HG03196 (cell line): ENCODE measurements at regions not wholly inside any gene's neighbourhood (a gene's known extent, or its start where the extent isn't known, plus 50 kb on each side); places are given as distances from the start of the nearest gene placed in this dataset.
"Not testable (repeated sequence)": the region's sequence is repeated elsewhere in the genome, so short reads cannot be mapped to it uniquely, and the experiment has no call there.

Experiments
- ATAC-seq: cut with Tn5 transposase; IDR thresholded peaks from one replicate; pipeline ENCODE4 v1.9.1; 2021; ENCODE audit not compliant: unreplicated experiment

DNA sequence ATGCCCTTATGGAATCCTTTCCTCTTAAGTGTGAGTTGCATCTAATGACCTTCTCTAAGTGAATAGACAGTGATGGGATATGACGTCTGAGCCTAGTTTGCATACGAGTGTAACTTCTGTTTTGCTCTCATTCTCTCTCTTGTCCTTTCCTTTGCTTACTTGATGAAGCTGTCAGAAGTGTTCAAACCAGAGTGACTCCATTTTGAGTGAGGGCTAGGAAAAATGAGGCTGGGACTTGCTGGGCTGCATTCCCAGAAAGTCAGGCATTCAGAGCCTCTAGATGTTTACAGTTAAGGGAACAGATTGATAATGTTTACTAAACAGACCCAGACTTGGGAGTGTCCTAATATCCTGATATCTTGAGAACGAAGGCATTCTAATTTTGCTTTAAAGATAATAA lies 311.2 kb upstream of the SOX4 start:
- ATAC-seq = not testable (repeated sequence)

DNA sequence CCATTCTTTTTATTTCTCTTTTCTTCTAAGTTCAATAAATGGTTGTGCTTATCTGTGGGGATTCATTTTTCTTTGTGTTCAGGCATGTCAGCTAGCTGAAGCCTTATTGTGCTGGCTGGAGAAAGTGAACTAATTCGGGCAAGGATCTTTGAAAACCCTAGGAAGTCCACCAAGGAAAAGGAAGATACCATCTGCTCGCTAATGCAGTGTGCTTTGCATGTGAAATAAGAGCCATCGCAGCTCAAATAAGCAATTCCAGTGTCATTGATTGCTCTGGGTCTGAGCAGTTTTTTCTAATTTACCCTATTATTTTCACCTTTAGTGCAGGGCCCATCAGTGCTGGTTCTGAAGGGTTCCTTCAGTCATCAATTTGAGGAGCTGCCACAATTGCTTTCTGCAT lies 309.4 kb upstream of the SOX4 start:
- ATAC-seq = no peak

DNA sequence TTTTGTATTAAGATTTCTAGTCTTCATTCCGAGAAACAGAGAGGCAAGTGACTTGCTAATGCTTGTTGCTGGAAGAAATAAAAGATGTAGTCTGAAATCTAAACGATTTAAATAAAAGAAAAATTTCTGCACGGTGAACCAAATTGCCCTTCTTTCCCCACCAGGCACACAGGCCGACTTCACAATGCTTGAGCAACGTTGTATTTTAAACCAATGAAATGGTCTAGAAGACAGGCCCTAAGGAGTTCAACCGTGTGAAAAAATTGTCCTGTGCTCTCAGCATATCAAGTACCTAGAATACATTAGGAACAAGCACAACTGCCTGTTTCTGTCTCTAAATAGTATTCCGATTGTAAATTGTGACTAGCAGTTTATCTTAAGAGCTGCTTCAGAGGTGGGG lies 308.8 kb upstream of the SOX4 start:
- ATAC-seq = no peak

DNA sequence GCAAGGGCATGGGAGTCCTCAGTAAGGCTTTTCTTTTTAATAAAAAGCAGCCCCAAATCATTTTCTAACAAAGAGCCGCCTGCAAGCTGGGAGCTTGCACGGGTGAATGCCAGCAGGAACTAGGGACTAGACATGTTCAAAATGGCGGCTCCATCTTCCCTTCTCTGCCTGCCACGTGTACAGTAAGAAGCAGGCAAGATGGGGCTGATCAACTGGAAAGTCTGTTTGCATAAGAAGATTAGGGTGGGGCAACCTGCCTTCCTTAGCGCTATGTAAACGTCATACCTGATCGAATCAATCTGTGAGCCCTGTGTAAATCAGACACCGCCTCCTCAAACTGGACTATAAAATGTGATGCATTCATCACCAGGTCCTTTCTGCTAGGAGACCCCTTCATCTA lies 299.4 kb upstream of the SOX4 start:
- ATAC-seq = no peak

DNA sequence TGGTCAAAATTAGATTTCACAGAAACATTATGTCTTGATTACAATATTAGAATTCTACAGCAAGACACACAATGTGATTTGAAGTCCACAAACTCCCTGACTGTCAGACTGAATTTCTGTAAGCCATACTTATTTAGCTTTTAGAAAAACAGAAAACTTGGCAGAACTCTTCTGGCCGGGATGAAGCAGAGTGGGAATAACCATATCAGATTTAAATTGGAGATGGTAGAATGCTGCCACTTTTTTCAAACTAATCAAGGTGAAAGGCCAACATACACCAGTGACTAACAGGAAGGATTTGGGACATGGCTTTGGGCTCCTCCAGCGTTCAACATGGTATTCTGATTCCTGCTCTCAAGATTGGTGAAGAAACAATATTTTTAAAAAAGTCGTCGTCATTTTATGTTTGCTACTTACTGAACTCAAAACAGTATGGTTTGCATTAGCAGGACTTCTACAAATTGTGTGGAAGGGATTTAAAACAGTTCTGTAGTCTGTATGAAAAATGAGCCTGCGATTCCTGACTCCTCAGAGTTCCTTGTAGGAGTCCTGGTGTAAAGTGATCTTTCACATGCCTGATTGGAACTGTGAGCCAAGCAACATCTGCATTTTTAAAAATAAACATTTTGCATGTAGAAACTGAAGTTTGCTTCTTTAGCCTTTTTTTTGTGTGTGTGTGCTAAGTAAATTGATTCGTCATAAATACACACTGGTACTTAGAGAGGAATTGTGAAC lies 297.9 kb upstream of the SOX4 start:
- ATAC-seq = no peak

DNA sequence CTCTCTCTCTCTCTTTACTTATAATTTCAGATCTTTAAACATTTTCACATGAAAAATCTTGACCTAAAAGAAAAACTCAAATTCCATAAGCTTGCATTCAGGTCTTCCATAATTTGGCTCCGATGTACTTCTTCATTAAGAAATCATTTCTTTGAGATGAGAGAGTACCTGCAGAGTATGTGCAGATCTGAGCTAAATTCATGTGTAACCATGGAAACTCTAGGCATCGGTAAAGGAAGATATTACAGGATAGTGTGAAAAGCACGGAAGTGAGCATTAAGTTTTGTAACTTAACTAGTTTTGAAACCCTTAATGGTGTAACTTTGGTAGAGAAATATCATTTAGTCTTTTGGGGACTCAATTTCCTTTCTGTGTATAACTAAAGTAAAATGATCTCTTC lies 295.9 kb upstream of the SOX4 start:
- no peak for ATAC-seq

DNA sequence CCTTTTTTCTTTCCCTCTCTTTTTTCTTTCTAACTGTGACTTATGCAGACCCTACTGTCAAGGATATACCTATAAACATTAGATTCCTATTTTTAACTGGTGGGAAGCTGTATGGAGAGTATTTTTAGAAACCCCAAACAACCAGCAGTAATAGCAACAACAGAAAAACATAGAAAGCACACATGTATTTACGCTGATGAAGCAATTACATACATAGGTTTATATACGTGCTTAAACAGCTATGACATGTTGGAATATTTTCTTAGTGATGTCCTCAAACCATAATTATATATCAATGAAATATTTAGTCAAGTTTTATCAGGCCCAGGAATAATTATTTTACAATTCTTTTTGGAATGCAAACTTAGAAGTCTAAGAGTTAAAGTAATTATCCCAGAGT lies 294.3 kb upstream of the SOX4 start:
- no peak for ATAC-seq

DNA sequence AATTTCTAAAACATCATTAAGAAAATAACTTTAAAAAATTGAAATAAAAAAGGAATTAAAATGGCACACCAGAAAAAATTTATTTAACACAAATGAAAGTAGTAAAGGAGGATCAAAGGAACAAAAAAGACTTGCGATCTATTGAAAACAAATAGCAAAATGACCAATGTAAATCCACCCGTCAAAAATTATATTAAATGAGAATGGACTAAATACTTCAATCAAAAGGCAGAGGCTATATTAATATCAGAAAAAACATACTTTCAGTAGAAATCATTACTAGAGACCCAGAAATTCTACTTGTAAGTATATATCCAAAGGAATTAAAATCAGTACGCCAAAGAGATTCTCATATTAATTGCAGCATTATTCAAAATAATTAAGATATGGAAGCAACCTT lies 293.1 kb upstream of the SOX4 start:
- no peak for ATAC-seq

DNA sequence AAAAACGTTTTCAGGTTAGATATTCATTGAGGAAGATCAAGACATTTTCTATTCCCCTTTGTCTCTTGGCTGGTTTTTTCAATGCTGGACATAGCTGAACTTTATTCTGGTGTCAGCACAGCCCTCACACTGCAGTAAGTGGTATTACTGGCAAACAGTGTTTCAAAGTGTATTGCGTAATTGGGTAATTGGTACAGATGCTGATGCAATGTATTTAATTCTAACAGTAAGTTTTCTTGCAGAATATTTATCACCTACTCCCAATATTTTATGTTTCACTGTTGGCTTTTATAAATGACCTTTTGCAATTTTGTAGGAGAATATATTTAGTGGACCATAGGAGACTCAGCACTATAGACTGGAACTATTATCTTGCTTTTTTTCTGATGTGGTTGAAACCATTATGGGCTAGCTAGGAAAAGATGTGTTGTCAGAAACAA lies 287.6 kb upstream of the SOX4 start:
- ATAC-seq = no peak

DNA sequence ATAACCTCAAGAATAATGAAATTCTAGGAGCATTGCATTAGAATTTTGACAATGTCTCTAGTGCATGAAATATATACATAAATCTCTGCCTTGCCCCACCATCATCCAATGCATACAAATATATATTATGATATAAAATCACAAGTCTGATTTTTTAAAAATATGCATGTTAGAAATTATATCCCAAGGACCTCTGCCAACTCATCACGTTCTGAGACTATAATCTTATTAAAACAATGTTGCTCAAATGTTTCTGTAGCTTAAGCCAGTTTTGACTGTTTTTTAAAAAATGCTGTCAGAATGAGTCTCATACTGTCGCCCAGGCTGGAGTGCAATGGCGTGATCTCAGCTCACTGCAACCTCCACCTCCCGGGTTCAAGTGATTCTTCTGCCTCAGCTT lies 287.0 kb upstream of the SOX4 start:
- ATAC-seq = no peak

DNA sequence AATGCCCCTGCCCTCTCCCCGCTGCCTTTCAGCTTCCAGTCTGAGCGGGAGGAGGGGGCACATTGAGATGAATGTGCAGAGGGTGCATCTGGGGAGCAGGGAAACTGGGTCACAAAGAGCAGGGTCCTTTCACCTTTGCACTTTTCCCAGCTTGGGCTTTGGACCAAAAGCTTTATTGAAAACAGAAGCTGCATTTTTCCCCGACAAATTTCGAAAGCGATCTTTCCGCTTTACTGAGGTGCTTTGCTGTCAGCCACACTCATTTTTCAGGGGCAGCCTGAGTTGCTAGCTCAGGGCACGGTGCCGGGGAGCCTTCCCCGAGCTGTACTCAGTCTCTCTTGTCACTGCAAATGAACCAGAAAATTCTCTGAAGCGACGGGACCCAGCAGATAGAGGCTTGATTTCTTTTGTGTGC lies 283.7 kb upstream of the SOX4 start:
- ATAC-seq = no peak

DNA sequence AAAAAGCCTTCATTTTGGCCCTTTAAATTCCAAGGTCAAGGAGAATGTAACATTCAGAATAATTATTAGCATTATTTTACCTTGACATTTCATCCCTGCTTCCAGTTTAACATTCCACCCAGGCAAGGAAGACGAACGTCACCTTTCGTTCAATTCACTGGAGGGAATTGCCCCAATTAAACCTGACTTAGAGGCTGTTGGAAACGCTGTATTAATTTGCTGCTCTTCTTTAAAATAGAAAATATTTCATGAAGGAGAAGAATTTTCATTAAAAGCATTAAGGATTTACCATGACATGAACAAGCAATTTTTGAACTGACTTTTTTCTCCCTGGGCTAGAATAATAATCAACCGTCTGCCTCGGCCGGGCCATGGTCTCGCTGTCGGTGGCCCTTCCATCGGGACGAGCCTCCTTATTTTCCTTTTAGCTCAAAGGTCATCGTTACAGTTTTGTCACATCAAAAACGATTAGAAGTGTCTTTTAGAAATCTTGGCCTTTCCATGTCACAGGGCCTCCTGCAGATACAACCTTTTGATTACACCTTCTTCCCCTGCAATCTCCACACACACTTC lies 282.9 kb upstream of the SOX4 start:
- ATAC-seq = no peak

DNA sequence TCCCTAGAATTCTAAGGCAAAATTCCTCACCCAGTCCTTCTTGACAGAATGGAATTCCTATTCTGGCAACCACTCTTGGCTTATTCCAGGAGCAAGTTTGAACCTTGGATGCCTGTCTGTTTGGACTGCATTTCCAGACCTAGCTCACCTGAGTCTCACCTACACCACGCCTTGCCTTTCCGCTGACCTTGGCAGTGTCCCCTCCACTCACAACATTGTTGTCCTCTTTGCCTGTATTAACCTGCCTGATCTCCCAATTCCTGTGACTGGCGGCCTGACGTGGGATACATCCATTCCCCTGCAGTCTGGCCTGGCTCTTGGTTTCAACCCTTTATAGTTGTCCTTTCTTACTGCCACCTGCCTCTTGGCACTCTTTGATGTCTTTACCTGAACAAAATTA lies 281.4 kb upstream of the SOX4 start:
- no peak for ATAC-seq

DNA sequence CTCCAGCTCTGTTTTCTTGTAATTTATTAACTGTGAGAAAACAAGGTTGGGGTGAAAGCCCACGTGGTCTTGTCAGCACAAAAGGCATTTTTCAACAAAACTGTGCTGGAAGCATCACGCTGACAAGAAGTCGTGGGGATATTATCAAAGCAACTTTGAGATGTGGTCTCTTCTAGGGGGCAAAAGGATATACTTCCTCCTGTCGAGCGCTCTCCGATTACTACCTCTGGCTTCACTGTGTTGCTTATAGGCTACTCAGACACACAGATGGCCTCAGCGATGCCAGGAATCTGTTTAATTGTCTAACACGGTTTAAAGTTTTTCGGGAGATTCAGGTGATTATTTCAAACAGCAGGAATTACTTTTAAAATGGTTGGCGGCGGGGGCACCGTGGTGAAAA lies 275.9 kb upstream of the SOX4 start:
- ATAC-seq = no peak

DNA sequence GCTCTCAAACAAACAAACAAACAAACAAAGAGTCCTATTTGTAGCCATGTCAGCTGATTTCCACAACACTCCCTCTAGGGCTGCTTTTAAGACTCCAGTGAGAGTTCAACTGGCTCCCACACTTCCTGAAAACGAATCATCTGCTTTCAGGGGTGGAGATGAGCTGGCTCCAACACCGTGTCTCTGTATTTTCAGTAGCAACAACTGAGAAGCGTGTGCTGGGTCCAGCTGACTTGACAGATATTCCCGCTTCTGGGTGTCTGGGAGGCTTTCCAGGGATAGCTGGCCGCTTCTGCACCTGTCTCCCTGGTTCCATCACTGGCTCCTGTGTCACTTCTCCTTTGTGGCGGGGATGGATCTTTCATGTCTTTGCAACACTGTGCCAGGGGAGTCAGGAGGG lies 272.5 kb upstream of the SOX4 start:
- no peak for ATAC-seq

DNA sequence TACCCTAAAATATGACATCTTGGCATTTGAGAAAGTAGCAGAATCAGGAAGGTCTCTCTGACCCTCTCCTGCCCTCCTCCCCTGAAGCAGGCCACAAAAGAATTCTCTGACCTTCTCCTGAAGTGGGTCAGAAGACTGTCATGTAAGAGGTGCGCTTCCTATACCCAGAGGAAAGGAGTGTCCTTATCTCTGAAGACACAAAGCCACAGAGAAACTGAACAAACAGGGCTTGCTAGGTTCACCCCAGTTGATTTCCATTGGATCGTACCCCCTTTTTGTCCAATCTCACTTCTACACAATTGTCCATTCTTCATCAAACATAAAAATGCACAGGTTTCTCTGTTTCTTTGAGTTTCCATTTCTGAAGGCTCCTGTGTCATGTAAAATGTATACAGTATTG lies 272.0 kb upstream of the SOX4 start:
- ATAC-seq = no peak

DNA sequence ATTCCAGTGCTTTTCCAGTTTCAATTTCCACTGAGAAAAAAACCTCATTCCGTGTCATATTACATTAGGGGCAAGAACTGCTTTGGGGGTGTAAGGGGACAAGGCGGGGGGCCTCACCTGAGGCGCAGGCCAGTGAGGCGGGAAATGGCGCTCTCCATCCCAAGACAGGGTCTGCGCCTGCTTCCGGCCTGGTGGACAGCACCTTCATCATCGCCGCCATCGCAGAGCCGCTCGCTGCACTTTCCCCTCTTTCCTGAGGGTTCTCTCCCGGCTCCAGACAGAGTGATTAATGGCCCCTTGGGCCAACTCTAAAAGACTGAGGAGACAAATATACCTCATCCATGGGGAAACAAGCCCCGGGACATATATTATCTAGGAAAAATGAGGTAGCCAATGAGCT lies 270.0 kb upstream of the SOX4 start:
- ATAC-seq = no peak

DNA sequence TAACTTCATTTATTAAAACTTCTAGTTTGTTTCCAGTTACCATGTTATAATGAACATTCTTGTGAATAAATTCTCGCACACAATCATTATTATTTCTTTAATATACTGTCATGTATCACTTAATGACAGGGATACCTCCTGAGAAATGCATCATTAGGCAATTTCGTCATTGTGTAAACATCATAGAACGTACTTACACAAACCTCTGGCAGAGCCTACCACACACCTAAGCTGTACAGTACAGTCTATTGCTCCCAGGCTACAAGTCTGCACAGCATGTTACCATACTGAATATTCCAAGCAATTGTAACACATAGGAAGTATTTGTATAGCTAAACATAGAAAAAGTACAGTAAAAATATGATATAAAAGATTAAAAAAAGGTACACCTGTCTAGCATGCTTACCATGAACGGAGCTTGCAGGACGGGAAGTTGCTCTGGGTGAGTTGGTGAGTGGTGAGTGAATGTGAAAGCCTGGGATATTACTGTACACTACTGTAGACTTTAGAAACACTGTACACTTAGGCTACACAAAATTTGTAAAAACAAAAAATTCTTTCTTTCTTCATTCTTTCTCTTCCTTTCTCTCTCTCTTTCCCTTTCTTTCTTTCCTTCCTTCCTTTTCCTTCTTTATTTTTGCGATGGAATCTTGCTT lies 268.2 kb upstream of the SOX4 start:
- ATAC-seq = no peak

DNA sequence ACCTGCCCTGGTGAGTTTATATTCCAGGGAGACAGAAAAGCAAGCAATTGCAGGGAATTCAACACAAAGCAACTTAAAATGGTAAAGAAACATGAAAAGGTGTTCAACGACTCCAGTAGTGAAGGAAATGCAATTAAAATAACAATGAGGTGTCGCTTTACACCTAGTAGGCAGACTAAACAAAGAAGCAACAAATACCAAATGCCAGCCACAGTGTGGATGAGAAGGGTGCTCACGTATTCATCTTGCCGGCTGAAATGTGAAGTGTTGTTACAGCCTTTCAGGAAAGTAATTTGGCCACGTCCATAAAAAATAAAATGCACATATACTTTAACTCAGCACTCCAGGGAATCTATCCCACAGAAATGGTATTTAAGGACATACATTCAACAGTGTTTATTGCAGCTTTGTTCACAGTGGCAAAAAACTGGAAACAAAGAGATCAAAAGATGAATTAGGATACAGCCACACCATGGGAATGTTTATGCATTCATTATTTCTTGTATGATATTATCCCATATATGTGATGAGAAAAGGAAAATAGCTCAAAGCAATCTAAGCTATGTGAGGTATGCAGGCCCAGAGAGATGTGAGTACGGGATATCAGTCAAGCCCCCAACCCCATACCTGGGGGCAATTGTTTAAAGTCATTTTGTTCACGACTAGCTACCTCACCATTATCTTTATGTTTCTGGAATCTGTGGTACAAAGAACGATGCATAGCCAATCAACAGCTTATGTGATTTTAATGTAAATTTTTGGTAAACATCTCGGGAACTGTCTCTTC lies 266.0 kb upstream of the SOX4 start:
- no peak for ATAC-seq

DNA sequence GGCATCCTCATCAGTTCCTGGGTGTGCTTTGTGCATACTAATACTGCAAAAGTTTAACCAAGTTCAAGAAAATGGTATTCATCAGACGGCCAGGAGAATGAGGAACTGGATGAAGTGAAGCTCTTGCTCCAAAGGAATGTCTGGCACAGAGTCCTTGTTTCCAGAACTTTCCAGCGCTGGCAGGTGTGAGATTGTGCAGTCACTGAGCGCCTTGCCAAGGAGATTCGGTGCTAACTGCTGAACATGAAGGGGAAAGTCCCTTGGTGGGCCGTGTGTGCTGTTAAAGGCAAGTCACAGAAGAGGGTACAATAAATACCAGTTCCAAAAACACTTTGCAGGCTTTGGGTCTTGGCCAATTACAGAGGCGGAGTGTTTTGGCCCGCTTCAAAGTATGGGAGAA lies 262.3 kb upstream of the SOX4 start:
- ATAC-seq = no peak

DNA sequence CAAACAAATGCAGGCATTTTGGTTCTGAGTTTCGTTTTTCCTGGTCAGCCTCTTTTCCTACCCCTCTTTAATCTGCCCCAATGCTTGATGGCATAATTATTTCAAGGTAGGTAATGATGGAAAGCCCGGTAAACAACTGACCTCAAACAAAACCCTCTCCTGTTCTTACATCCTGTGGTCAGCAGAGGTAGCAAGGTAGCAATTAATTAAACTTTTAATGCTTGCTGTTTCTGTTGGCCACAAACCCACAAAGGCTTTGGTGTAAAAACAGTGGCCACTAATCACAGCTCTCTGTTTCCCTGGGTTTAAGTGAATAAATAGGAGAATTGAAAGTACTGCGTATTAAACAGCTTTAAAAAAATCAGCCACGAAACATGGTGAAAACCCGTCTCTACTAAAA lies 261.5 kb upstream of the SOX4 start:
- no peak for ATAC-seq

DNA sequence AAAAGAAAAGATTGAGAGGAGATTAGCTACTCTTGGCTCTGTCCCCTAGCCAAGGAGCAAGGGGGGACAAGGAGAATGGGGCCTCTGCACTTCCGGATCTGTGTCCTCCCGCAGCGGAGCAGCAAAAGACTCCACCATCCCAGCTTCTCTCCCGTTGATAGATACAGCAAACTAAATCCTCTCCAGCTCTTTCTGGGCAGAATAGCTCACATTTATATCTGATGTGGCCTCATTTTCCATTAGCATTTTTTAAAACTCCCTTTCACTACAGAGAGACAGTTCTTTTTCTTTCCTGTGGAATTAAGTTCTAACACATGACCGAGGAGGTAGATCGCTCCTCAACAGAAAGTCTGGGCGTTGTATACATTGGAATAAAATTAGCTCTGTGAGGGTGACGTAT lies 260.9 kb upstream of the SOX4 start:
- ATAC-seq = no peak
